CD1c-positive myeloid dendritic cell (primary cell): ENCODE measurements at regions not wholly inside any gene's neighbourhood (a gene's known extent, or its start where the extent isn't known, plus 50 kb on each side); places are given as distances from the start of the nearest gene placed in this dataset.

Experiments used
- DNase-seq: peaks from one replicate; pipeline ENCODE4 v3.0.0-alpha.2; 2016; ENCODE audit errors: extremely low spot score

- DNase-seq, result no peak
Observed at GRCh38 chr2:161104054-161104553, 56.1 kb upstream of the TANK start.

GRCh38 chr2:161107265-161107664 is 53.0 kb upstream of the TANK start:
- DNase-seq, result no peak
